ENCODE measurements at regions not wholly inside any gene's neighbourhood (a gene's known extent, or its start where the extent isn't known, plus 50 kb on each side); places are given as distances from the start of the nearest gene placed in this dataset.

GRCh38 chr2:236980961-236981360 is 104.7 kb upstream of the COPS8 start:
- no peak overlapping the region for H3K9ac ChIP-seq (ENCODE audit: insufficient read length, low read depth)
- no peak for DNase-seq (ENCODE audit: low read depth, low spot score)
- H3K9me3 ChIP-seq (ENCODE audit: insufficient read depth, low read length), result peaks cover 13% of the 10 kb centered on the region; the same call in 1 of the 2 replicates
- H3K36me3 ChIP-seq (ENCODE audit: insufficient read depth, insufficient read length, low read length), result no peaks in the 10 kb centered on the region
- no peaks in the 10 kb centered on the region for H3K4me1 ChIP-seq (ENCODE audit: insufficient read depth, insufficient read length)
- no peak for TF ChIP-seq SUZ12 (IDR thresholded peaks at IDR 0.05; ENCODE audit: extremely low read depth, insufficient read depth, insufficient read length)
- no peak for TF ChIP-seq ZNF274 (IDR thresholded peaks at IDR 0.05; ENCODE audit: low read depth, low read length)
- TF ChIP-seq YY1 (IDR thresholded peaks at IDR 0.05; ENCODE audit: insufficient read depth, insufficient read length), result no peak
- no peaks in the 10 kb centered on the region for H3K27me3 ChIP-seq (ENCODE audit: insufficient read depth, insufficient read length)
- H3K4me3 ChIP-seq (ENCODE audit: insufficient read length, low read depth), result no peak overlapping the region

- Histone ChIP-seq H3K4me3 (ENCODE audit: insufficient read length, low read depth) (no peak overlapping the region), H3K9me3 (ENCODE audit: insufficient read depth, low read length) (peaks cover 13% of the 10 kb centered on the region; the same call in 1 of the 2 replicates), H3K4me1 (ENCODE audit: insufficient read depth, insufficient read length) (no peaks in the 10 kb centered on the region), H3K27me3 (ENCODE audit: insufficient read depth, insufficient read length) (no peaks in the 10 kb centered on the region), H3K36me3 (ENCODE audit: insufficient read depth, insufficient read length, low read length) (no peaks in the 10 kb centered on the region), H3K9ac (ENCODE audit: insufficient read length, low read depth) (no peak overlapping the region)
- no peak for DNase-seq (ENCODE audit: low read depth, low spot score)
- TF ChIP-seq ZNF274 (IDR thresholded peaks at IDR 0.05; ENCODE audit: low read depth, low read length), result no peak
- no peak for TF ChIP-seq YY1 (IDR thresholded peaks at IDR 0.05; ENCODE audit: insufficient read depth, insufficient read length)
- TF ChIP-seq SUZ12 (IDR thresholded peaks at IDR 0.05; ENCODE audit: extremely low read depth, insufficient read depth, insufficient read length), result no peak
These were observed 103.8 kb upstream of the COPS8 start for GRCh38 chr2:236981701-236982485.

GRCh38 chr2:236982693-236983455 is 102.8 kb upstream of the COPS8 start:
- TF ChIP-seq YY1 (IDR thresholded peaks at IDR 0.05; ENCODE audit: insufficient read depth, insufficient read length) (no peak), ZNF274 (IDR thresholded peaks at IDR 0.05; ENCODE audit: low read depth, low read length) (no peak), SUZ12 (IDR thresholded peaks at IDR 0.05; ENCODE audit: extremely low read depth, insufficient read depth, insufficient read length) (no peak)
- no peak for DNase-seq (ENCODE audit: low read depth, low spot score)
- Histone ChIP-seq H3K4me3 (ENCODE audit: insufficient read length, low read depth) (no peak overlapping the region), H3K9me3 (ENCODE audit: insufficient read depth, low read length) (peaks cover 13% of the 10 kb centered on the region; the same call in 1 of the 2 replicates), H3K36me3 (ENCODE audit: insufficient read depth, insufficient read length, low read length) (no peaks in the 10 kb centered on the region), H3K9ac (ENCODE audit: insufficient read length, low read depth) (no peak overlapping the region), H3K27me3 (ENCODE audit: insufficient read depth, insufficient read length) (no peaks in the 10 kb centered on the region), H3K4me1 (ENCODE audit: insufficient read depth, insufficient read length) (no peaks in the 10 kb centered on the region)

- Histone ChIP-seq H3K9me3 (ENCODE audit: insufficient read depth, low read length) (peaks cover 13% of the 10 kb centered on the region; the same call in 1 of the 2 replicates), H3K9ac (ENCODE audit: insufficient read length, low read depth) (no peak overlapping the region), H3K27me3 (ENCODE audit: insufficient read depth, insufficient read length) (no peaks in the 10 kb centered on the region), H3K36me3 (ENCODE audit: insufficient read depth, insufficient read length, low read length) (no peaks in the 10 kb centered on the region), H3K4me3 (ENCODE audit: insufficient read length, low read depth) (no peak overlapping the region), H3K4me1 (ENCODE audit: insufficient read depth, insufficient read length) (no peaks in the 10 kb centered on the region)
- DNase-seq (ENCODE audit: low read depth, low spot score), result no peak
- no peak for TF ChIP-seq YY1 (IDR thresholded peaks at IDR 0.05; ENCODE audit: insufficient read depth, insufficient read length)
- no peak for TF ChIP-seq SUZ12 (IDR thresholded peaks at IDR 0.05; ENCODE audit: extremely low read depth, insufficient read depth, insufficient read length)
- TF ChIP-seq ZNF274 (IDR thresholded peaks at IDR 0.05; ENCODE audit: low read depth, low read length), result no peak
These were observed 101.6 kb upstream of the COPS8 start for GRCh38 chr2:236984046-236984445.

- no peaks in the 10 kb centered on the region for H3K4me1 ChIP-seq (ENCODE audit: insufficient read depth, insufficient read length)
- H3K9me3 ChIP-seq (ENCODE audit: insufficient read depth, low read length), result peaks cover 13% of the 10 kb centered on the region; the same call in 1 of the 2 replicates
- no peaks in the 10 kb centered on the region for H3K27me3 ChIP-seq (ENCODE audit: insufficient read depth, insufficient read length)
- no peaks in the 10 kb centered on the region for H3K36me3 ChIP-seq (ENCODE audit: insufficient read depth, insufficient read length, low read length)
- no peak overlapping the region for H3K9ac ChIP-seq (ENCODE audit: insufficient read length, low read depth)
- DNase-seq (ENCODE audit: low read depth, low spot score), result no peak
- H3K4me3 ChIP-seq (ENCODE audit: insufficient read length, low read depth), result no peak overlapping the region
- TF ChIP-seq SUZ12 (IDR thresholded peaks at IDR 0.05; ENCODE audit: extremely low read depth, insufficient read depth, insufficient read length) (no peak), YY1 (IDR thresholded peaks at IDR 0.05; ENCODE audit: insufficient read depth, insufficient read length) (no peak), ZNF274 (IDR thresholded peaks at IDR 0.05; ENCODE audit: low read depth, low read length) (no peak)
These were observed 99.8 kb upstream of the COPS8 start for GRCh38 chr2:236985761-236986339.

GRCh38 chr2:236986524-236987330 is 99.0 kb upstream of the COPS8 start:
- Histone ChIP-seq H3K4me1 (ENCODE audit: insufficient read depth, insufficient read length) (no peaks in the 10 kb centered on the region), H3K9ac (ENCODE audit: insufficient read length, low read depth) (no peak overlapping the region), H3K36me3 (ENCODE audit: insufficient read depth, insufficient read length, low read length) (no peaks in the 10 kb centered on the region), H3K4me3 (ENCODE audit: insufficient read length, low read depth) (no peak overlapping the region), H3K27me3 (ENCODE audit: insufficient read depth, insufficient read length) (no peaks in the 10 kb centered on the region), H3K9me3 (ENCODE audit: insufficient read depth, low read length) (peaks cover 13% of the 10 kb centered on the region; the same call in 1 of the 2 replicates)
- DNase-seq (ENCODE audit: low read depth, low spot score), result no peak
- TF ChIP-seq ZNF274 (IDR thresholded peaks at IDR 0.05; ENCODE audit: low read depth, low read length) (no peak), SUZ12 (IDR thresholded peaks at IDR 0.05; ENCODE audit: extremely low read depth, insufficient read depth, insufficient read length) (no peak), YY1 (IDR thresholded peaks at IDR 0.05; ENCODE audit: insufficient read depth, insufficient read length) (no peak)

All from NT2/D1 (cell line).